ENCODE measurements at regions not wholly inside any gene's neighbourhood (a gene's known extent, or its start where the extent isn't known, plus 50 kb on each side); places are given as distances from the start of the nearest gene placed in this dataset.
A peak's percentile ranks its signal among the peaks of the same experiment; 100 is the strongest.

GRCh38 chr18:5091741-5092140 lies 105.3 kb downstream of the AKAIN1 start:
- Mint-ChIP-seq H3K4me1 (no peaks in the 10 kb centered on the region), H3K27ac (ENCODE audit: unreplicated experiment) (no peak overlapping the region), H3K27me3 (ENCODE audit: low read depth) (peaks cover 3% of the 10 kb centered on the region), H3K9me3 (peaks cover 4% of the 10 kb centered on the region), H3K36me3 (ENCODE audit: low read depth) (peaks cover 3% of the 10 kb centered on the region), H3K4me3 (no peak overlapping the region)
- no peak for DNase-seq (ENCODE audit: low read depth, low spot score)
- no peak for TF ChIP-seq CTCF (conservative IDR thresholded peaks at IDR 0.05)

- H3K4me1 Mint-ChIP-seq: no peaks in the 10 kb centered on the region
- no peak for DNase-seq (ENCODE audit: low read depth, low spot score)
- H3K9me3 Mint-ChIP-seq: no peaks in the 10 kb centered on the region
- H3K4me3 Mint-ChIP-seq: no peak overlapping the region
- no peaks in the 10 kb centered on the region for H3K36me3 Mint-ChIP-seq (ENCODE audit: low read depth)
- no peak for TF ChIP-seq CTCF (conservative IDR thresholded peaks at IDR 0.05)
- no peak overlapping the region for H3K27ac Mint-ChIP-seq (ENCODE audit: unreplicated experiment)
- H3K27me3 Mint-ChIP-seq (ENCODE audit: low read depth): peaks cover 14% of the 10 kb centered on the region
Observed at GRCh38 chr18:5075297-5075696, 121.8 kb downstream of the AKAIN1 start.

GRCh38 chr18:5073026-5073944 lies 123.8 kb downstream of the AKAIN1 start:
- Mint-ChIP-seq H3K27ac (ENCODE audit: unreplicated experiment) (no peak overlapping the region), H3K36me3 (ENCODE audit: low read depth) (no peaks in the 10 kb centered on the region), H3K4me1 (no peaks in the 10 kb centered on the region), H3K27me3 (ENCODE audit: low read depth) (peaks cover 18% of the 10 kb centered on the region), H3K4me3 (no peak overlapping the region), H3K9me3 (no peaks in the 10 kb centered on the region)
- DNase-seq (ENCODE audit: low read depth, low spot score): peak; percentile 36
- peak; percentile 86 for TF ChIP-seq CTCF (conservative IDR thresholded peaks at IDR 0.05)

GRCh38 chr18:5068851-5069250 lies 128.2 kb downstream of the AKAIN1 start:
- Mint-ChIP-seq H3K36me3 (ENCODE audit: low read depth) (no peaks in the 10 kb centered on the region), H3K27ac (ENCODE audit: unreplicated experiment) (no peak overlapping the region), H3K4me1 (no peaks in the 10 kb centered on the region), H3K4me3 (no peak overlapping the region), H3K27me3 (ENCODE audit: low read depth) (peaks cover 9% of the 10 kb centered on the region), H3K9me3 (no peaks in the 10 kb centered on the region)
- no peak for TF ChIP-seq CTCF (conservative IDR thresholded peaks at IDR 0.05)
- no peak for DNase-seq (ENCODE audit: low read depth, low spot score)

GRCh38 chr18:5066380-5066977 lies 130.6 kb downstream of the AKAIN1 start:
- no peak for DNase-seq (ENCODE audit: low read depth, low spot score)
- no peaks in the 10 kb centered on the region for H3K4me1 Mint-ChIP-seq
- H3K4me3 Mint-ChIP-seq: no peak overlapping the region
- peaks cover 9% of the 10 kb centered on the region for H3K27me3 Mint-ChIP-seq (ENCODE audit: low read depth)
- no peaks in the 10 kb centered on the region for H3K9me3 Mint-ChIP-seq
- no peak overlapping the region for H3K27ac Mint-ChIP-seq (ENCODE audit: unreplicated experiment)
- peak; percentile 57 for TF ChIP-seq CTCF (conservative IDR thresholded peaks at IDR 0.05)
- no peaks in the 10 kb centered on the region for H3K36me3 Mint-ChIP-seq (ENCODE audit: low read depth)
